T-cell (primary cell): ENCODE measurements at regions not wholly inside any gene's neighbourhood (a gene's known extent, or its start where the extent isn't known, plus 50 kb on each side); places are given as distances from the start of the nearest gene placed in this dataset.
"Not testable (repeated sequence)": the region's sequence is repeated elsewhere in the genome, so short reads cannot be mapped to it uniquely, and the experiment has no call there.

ENCODE experiments used
- ATAC-seq, 4 experiments: fragments of 200-7000 bp in 3 of 4; fragments of 150-1000 bp in 1 of 4; cut with Tn5 transposase; replicated peaks in 1 of 4; 1 replicate in 3 of 4; 2 replicates in 1 of 4; pipeline ENCODE4 v1.10.0; 2021; ENCODE audit warnings: moderate library complexity in 3 of 4, mild to moderate bottlenecking in 2 of 4, moderate number of reproducible peaks in 1 of 4
- CTCF ChIA-PET, 2 donors: fragments of 300-600 bp; sonication (Branson Sonifier 250); formaldehyde crosslinking; loops; one replicate each; lab custom pipeline; 2022; ENCODE audit warnings: antibody characterized with exemption in 2 of 2; lab: Charles Lee
- POLR2A ChIA-PET, 2 donors: fragments of 300-600 bp; sonication (Branson Sonifier 250); formaldehyde crosslinking; loops; one replicate each; lab custom pipeline; 2022; ENCODE audit warnings: antibody characterized with exemption in 2 of 2; lab: Charles Lee
- DNase-seq, 35 experiments: peaks; one replicate each; pipeline versions ENCODE4 v3.0.0 to v3.0.0-alpha.2; 2013 to 2023
- H3K27ac ChIP-seq: one replicate; pipeline ENCODE4 v1.5.1; 2013; ENCODE audit warnings: low read length
- H3K27me3 ChIP-seq, 2 experiments: replicated peaks in 1 of 2; 1 replicate in 1 of 2; 2 replicates in 1 of 2; pipeline versions ENCODE4 v1.6.1 to v1.7.0; 2013; ENCODE audit warnings: low read length in 1 of 2, mixed read lengths in 1 of 2; ENCODE audit not compliant: control insufficient read depth in 2 of 2, insufficient read depth in 2 of 2; ENCODE audit errors: extremely low read depth in 1 of 2
- H3K36me3 ChIP-seq, 2 donors: 1 replicate in 1 of 2; 2 replicates in 1 of 2; pipeline versions ENCODE4 v1.6.1 to v1.7.0; 2013; ENCODE audit warnings: low read length in 1 of 2; ENCODE audit not compliant: control insufficient read depth in 2 of 2, insufficient read depth in 1 of 2; ENCODE audit errors: extremely low read depth in 1 of 2
- H3K4me1 ChIP-seq, 2 experiments: 1 replicate in 1 of 2; 2 replicates in 1 of 2; pipeline versions ENCODE4 v1.6.1 to v1.7.0; 2013; ENCODE audit warnings: low read length in 2 of 2, mixed read lengths in 1 of 2; ENCODE audit not compliant: insufficient read depth in 2 of 2, control insufficient read depth in 1 of 2; ENCODE audit errors: extremely low read depth in 1 of 2
- H3K4me3 ChIP-seq, 2 donors: 1 replicate in 1 of 2; 2 replicates in 1 of 2; pipeline versions ENCODE4 v1.5.1 to v1.7.0; 2013; ENCODE audit warnings: mild to moderate bottlenecking in 2 of 2, low read length in 1 of 2, moderate library complexity in 1 of 2; ENCODE audit not compliant: control insufficient read depth in 1 of 2; ENCODE audit errors: extremely low read depth in 1 of 2
- H3K9me3 ChIP-seq: 2 replicates; pipeline ENCODE4 v1.7.0; 2013
- H3K27ac Mint-ChIP-seq, 2 donors: one replicate each; pipeline ENCODE4 v1.8.0; 2020 to 2021; ENCODE audit warnings: mild to moderate bottlenecking in 2 of 2, mixed read lengths in 2 of 2
- H3K27me3 Mint-ChIP-seq, 2 donors: one replicate each; pipeline ENCODE4 v1.8.0; 2021 to 2022; ENCODE audit warnings: mixed read lengths in 2 of 2
- H3K36me3 Mint-ChIP-seq: one replicate; pipeline ENCODE4 v1.8.0; 2021; ENCODE audit warnings: mixed read lengths
- H3K4me1 Mint-ChIP-seq, 3 donors: one replicate each; pipeline ENCODE4 v1.8.0; 2020 to 2022; ENCODE audit warnings: mixed read lengths in 3 of 3, mild to moderate bottlenecking in 1 of 3
- H3K4me3 Mint-ChIP-seq, 3 donors: one replicate each; pipeline ENCODE4 v1.8.0; 2020 to 2022; ENCODE audit warnings: mild to moderate bottlenecking in 3 of 3, mixed read lengths in 3 of 3, moderate library complexity in 3 of 3
- H3K9me3 Mint-ChIP-seq, 3 donors: one replicate each; pipeline ENCODE4 v1.8.0; 2020 to 2022; ENCODE audit warnings: mixed read lengths in 3 of 3
- WGBS: methylation state at CpG from one replicate; pipeline ENCODE4 v1.1.5; 2013; ENCODE audit warnings: missing lambda C conversion rate; ENCODE audit not compliant: insufficient coverage; 5-methylcytosine and 5-hydroxymethylcytosine counted together

GRCh38 chr10:109215291-109216075 is 707.8 kb downstream of the XPNPEP1 start:
- Mint-ChIP-seq H3K4me1 (no peaks in the 10 kb centered on the region), H3K27me3 (no peaks in the 10 kb centered on the region), H3K9me3 (peaks cover 4 to 11% (median 6%) of the 10 kb centered on the region in 3 donors), H3K27ac (no peak overlapping the region), H3K4me3 (no peak overlapping the region), H3K36me3 (no peaks in the 10 kb centered on the region)
- Histone ChIP-seq H3K4me3 (no peak overlapping the region), H3K27ac (no peak overlapping the region), H3K9me3 (no peaks in the 10 kb centered on the region), H3K36me3 (no peaks in the 10 kb centered on the region), H3K4me1 (no peaks in the 10 kb centered on the region), H3K27me3 (no peaks in the 10 kb centered on the region)
- no peak for DNase-seq
- ChIA-PET POLR2A (no interaction called here), CTCF (no interaction called here)
- no peak for ATAC-seq
- no CpG with 5 or more reads among the region's 3 CpGs for WGBS

- peaks cover 4 to 11% (median 6%) of the 10 kb centered on the region in 3 donors for H3K9me3 Mint-ChIP-seq
- H3K27me3 ChIP-seq, H3K4me3 ChIP-seq, H3K36me3 Mint-ChIP-seq, POLR2A ChIA-PET, H3K4me1 Mint-ChIP-seq, H3K27ac Mint-ChIP-seq, H3K9me3 ChIP-seq, ATAC-seq, H3K27me3 Mint-ChIP-seq, H3K4me1 ChIP-seq, H3K36me3 ChIP-seq, CTCF ChIA-PET, DNase-seq, H3K27ac ChIP-seq, H3K4me3 Mint-ChIP-seq: not testable (repeated sequence)
- no CpG with 5 or more reads among the region's 3 CpGs for WGBS
Measured at GRCh38 chr10:109214891-109215290, 708.4 kb downstream of the XPNPEP1 start.

DNA sequence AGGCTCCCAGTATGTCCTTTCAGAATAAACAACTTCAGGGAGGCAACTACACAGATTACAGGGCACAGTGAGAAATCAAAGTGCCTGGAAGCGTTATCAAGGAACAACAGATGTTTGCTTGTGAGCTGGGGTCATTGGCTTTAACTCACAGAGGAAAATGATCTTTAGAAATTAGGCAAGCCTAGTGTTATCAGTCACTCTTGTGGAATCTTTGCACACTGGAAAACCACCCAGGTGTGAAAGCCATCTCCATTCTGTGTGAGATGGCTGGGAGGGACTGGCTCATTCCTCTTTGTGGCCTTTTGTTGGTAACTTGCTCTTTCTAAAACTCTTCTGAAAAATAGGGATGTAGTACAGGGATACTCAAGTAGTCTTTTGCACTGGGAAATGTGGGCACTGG is 716.0 kb downstream of the XPNPEP1 start:
- no peak overlapping the region for H3K4me3 ChIP-seq
- Mint-ChIP-seq H3K4me1 (no peaks in the 10 kb centered on the region), H3K4me3 (no peak overlapping the region), H3K36me3 (no peaks in the 10 kb centered on the region), H3K27me3 (no peaks in the 10 kb centered on the region), H3K9me3 (peaks cover 4 to 11% (median 6%) of the 10 kb centered on the region in 3 donors), H3K27ac (no peak overlapping the region)
- CTCF ChIA-PET: no interaction called here
- no peak for DNase-seq
- H3K4me1 ChIP-seq: no peaks in the 10 kb centered on the region
- POLR2A ChIA-PET: no interaction called here
- no CpG with 5 or more reads among the region's 1 CpG for WGBS
- H3K27me3 ChIP-seq: no peaks in the 10 kb centered on the region
- H3K9me3 ChIP-seq: no peaks in the 10 kb centered on the region
- H3K36me3 ChIP-seq: no peaks in the 10 kb centered on the region
- no peak for ATAC-seq
- no peak overlapping the region for H3K27ac ChIP-seq

GRCh38 chr10:109205929-109206585 is 717.3 kb downstream of the XPNPEP1 start:
- no peaks in the 10 kb centered on the region for H3K4me1 Mint-ChIP-seq
- ATAC-seq (no peak), DNase-seq (no peak)
- H3K9me3 ChIP-seq: no peaks in the 10 kb centered on the region
- H3K9me3 Mint-ChIP-seq: peaks cover 3 to 11% (median 6%) of the 10 kb centered on the region in 3 donors
- no peak overlapping the region for H3K4me3 Mint-ChIP-seq
- no peak overlapping the region for H3K4me3 ChIP-seq
- POLR2A ChIA-PET: no interaction called here
- no peaks in the 10 kb centered on the region for H3K27me3 Mint-ChIP-seq
- no peak overlapping the region for H3K27ac Mint-ChIP-seq
- 71% methylated on average over 1 of the region's 3 CpGs for WGBS
- H3K27ac ChIP-seq: no peak overlapping the region
- H3K27me3 ChIP-seq: no peaks in the 10 kb centered on the region
- CTCF ChIA-PET: no interaction called here
- no peaks in the 10 kb centered on the region for H3K4me1 ChIP-seq
- H3K36me3 ChIP-seq: no peaks in the 10 kb centered on the region
- no peaks in the 10 kb centered on the region for H3K36me3 Mint-ChIP-seq

DNA sequence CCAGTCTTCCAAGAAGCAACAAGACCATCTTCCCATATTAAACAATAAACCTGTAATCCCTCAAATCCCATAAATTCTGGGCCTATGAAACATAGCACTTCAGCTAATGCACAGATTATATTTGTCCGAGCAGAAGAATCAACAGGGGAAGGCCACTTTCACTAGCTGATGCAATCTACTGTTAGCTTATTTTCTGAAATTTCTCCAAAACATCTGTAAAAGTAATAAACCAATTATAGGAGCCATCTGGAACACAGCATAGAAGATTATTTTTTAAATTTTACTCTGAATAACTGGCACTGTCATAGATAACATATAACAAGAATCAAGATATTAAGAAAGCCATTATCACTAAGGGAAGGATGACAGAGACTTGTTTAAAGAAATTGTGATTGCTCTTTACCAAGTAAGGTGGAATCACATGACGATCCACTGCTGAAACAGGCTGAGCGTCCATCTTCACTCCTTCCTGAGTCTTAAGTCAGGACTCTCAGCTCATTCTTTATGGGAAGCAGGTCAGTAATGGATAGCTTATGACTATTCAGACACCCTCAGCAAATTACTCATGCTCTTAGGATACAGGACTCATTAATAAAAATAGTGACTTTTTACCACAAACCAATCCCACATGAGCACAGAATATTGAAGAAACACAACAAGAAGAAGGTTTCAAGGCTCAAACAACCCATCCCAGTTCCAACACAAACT is 719.5 kb downstream of the XPNPEP1 start:
- POLR2A ChIA-PET: no interaction called here
- H3K4me1 ChIP-seq: no peaks in the 10 kb centered on the region
- Mint-ChIP-seq H3K36me3 (no peaks in the 10 kb centered on the region), H3K4me1 (no peaks in the 10 kb centered on the region), H3K27ac (no peak overlapping the region), H3K27me3 (no peaks in the 10 kb centered on the region), H3K9me3 (peaks cover 0 to 19% (median 6%) of the 10 kb centered on the region in 3 donors), H3K4me3 (no peak overlapping the region)
- DNase-seq (no peak), ATAC-seq (no peak)
- H3K36me3 ChIP-seq: no peaks in the 10 kb centered on the region
- CTCF ChIA-PET: no interaction called here
- no peak overlapping the region for H3K4me3 ChIP-seq
- no peaks in the 10 kb centered on the region for H3K9me3 ChIP-seq
- no peaks in the 10 kb centered on the region for H3K27me3 ChIP-seq
- no CpG with 5 or more reads among the region's 3 CpGs for WGBS
- H3K27ac ChIP-seq: no peak overlapping the region

- Histone ChIP-seq H3K4me3 (no peak overlapping the region), H3K4me1 (no peaks in the 10 kb centered on the region), H3K27me3 (no peaks in the 10 kb centered on the region), H3K27ac (no peak overlapping the region), H3K9me3 (no peaks in the 10 kb centered on the region), H3K36me3 (no peaks in the 10 kb centered on the region)
- ChIA-PET POLR2A (no interaction called here), CTCF (no interaction called here)
- DNase-seq (no peak), ATAC-seq (no peak)
- no peaks in the 10 kb centered on the region for H3K36me3 Mint-ChIP-seq
- no peak overlapping the region for H3K27ac Mint-ChIP-seq
- WGBS: no CpG with 5 or more reads among the region's 3 CpGs
- H3K9me3 Mint-ChIP-seq: peaks cover 5 to 24% (median 5%) of the 10 kb centered on the region in 3 donors
- no peaks in the 10 kb centered on the region for H3K4me1 Mint-ChIP-seq
- no peak overlapping the region for H3K4me3 Mint-ChIP-seq
- no peaks in the 10 kb centered on the region for H3K27me3 Mint-ChIP-seq
Measured at GRCh38 chr10:109202111-109202510, 721.2 kb downstream of the XPNPEP1 start.
